Medulla oblongata (tissue), 1 donor: ENCODE measurements at regions not wholly inside any gene's neighbourhood (a gene's known extent, or its start where the extent isn't known, plus 50 kb on each side); places are given as distances from the start of the nearest gene placed in this dataset.
"Not testable (repeated sequence)": the region's sequence is repeated elsewhere in the genome, so short reads cannot be mapped to it uniquely, and the experiment has no call there.

ENCODE experiments used
- DNase-seq: peaks from one replicate; pipeline ENCODE4 v3.0.0-alpha.2; 2015; ENCODE audit errors: extremely low spot score

DNA sequence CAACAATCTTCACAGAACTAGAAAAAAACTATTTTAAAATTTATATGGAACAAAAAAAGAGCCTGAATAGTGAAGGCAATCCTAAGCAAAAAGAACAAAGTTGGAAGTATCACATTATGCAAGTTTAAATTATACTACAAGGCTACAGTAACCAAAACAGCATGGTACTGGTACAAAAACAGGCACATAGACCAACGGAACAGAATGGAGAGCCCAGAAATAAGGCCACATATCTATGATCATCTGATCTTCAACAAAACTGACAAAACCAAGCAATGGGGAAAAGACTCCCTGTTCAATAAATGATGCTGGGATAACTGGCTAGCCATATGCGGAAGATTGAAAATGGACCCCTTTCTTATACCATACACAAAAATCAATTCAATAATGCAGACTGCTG lies 74.4 kb upstream of the RTN4 start:
- DNase-seq, result not testable (repeated sequence)

DNA sequence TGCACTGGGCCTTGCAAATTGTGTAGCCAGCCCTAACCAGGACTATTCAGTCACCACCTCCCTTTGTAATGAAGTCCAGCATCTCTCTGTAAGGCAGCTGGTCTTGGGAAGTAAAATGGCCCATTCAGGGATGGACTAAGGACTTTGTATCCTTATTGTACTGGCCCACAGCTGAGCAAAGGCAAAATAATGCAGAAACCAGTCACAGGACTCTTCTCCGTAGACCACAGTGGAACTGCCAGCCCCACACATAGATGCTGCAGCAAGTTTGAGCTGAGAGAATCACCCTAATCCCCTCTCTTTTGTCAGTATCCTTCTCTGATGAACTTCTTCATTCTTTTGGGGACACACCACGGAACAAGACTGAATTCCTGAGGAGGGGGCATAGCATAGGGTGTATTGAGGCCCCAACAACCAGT lies 73.6 kb upstream of the RTN4 start:
- peak; percentile 91 for DNase-seq

DNA sequence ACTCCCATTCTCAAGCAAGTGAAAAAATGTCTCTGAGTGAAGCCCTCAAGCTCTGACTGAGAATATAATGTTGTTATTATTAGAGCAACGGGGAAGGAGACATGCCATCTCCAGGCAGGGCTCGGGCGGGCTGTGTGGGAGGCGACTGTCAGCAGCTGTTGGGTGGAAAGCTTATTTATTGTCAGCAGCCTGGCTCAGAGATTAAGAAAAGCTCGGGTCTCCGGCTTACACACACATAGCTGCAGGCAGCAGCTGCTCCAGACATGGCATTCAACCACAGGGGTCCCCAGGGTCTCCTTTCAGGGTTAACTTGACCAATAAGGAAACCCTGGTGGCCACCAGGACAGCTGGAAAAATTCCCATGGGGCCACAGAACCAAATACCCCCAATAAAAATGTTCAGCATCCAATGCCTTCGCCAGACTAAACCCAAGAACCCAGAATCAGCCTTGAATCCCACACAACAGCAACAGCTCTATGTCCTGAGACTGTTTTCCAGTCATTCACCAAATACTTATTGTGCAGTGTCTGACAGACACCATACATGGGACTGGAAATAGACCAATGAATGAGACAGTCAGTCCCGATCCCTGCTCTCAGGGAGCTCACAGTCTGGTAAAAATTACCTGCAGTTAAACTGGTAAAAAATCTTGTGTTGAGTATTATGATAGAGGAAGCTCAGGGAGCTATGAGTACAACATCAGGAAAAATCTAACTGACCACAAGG lies 70.5 kb upstream of the RTN4 start:
- peak; percentile 83 for DNase-seq

DNA sequence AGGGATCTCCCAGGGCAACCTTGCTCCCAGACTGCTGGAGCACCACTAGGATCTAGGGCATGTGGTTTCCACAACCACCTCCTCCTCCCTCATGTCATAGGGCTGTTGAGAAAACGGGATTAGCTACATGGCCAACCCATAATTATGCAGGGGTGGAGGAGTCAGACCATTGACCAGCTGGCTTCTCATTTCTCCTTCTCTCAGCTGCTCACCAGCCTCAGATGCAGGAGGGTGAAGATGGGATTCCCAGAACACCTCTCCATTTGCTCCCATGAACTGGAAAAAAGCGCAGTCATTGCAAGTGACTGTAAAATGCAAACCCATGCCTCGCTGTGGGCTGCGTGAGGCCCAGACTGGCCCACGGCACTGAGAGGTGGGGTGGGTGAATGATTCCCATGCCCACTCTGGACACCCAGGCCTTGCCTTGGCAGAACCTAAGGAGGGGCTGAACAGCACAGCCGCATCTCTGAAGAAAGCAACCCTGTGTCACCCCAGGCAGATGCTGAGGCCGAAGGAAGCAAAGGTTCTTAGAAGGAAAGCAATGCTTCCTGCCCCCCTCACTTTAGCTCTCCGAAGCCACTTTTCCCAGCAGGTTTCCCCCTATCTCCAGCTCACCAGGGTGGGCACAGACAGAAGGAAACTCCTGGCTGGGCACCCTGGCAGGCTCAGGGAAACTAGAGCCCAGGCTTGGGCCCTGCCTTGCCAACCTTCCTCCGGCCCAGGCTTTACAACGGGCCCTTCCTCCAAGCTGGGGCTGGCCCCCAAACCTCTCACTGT lies 69.6 kb upstream of the RTN4 start:
- peak; percentile 47 for DNase-seq

DNA sequence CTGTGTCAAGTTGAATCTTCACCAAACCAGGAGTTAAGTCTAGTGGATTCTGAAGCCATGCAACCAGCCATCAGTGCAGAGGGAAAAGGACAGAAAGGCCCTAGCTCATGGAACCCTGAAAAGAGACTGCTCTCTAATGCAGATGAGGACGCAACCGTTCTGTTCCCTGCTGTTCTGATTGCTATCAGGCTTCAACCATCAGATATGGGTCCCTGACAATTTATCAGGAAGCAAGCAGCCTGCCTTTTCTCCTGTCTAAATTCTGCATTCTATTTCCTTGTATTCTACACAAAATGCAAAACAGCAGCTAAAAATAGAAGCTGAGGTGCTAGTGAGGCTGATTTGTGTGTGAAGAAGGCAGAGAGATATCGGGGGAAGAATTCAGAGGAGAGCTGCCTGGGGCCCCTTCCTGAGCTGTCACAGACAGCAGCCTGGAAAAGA lies 68.4 kb upstream of the RTN4 start:
- no peak for DNase-seq

DNA sequence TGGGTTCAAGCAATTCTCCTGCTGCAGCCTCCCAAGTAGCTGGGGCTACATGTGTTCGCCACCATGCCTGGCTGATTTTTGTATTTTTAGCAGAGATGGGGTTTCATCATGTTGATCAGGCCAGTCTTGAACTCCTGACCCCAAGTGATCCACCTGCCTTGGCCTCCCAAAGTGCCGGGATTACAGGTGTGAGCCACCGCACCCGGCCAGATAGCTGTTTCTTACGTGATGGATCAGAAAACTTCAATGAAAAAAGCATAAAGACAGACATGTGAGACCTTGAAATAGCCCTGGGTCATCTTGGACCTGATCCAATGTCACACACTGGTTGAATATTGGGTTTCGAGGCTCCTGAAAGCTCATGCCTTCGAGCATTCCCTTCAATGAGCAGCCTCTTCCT lies 66.7 kb upstream of the RTN4 start:
- no peak for DNase-seq

DNA sequence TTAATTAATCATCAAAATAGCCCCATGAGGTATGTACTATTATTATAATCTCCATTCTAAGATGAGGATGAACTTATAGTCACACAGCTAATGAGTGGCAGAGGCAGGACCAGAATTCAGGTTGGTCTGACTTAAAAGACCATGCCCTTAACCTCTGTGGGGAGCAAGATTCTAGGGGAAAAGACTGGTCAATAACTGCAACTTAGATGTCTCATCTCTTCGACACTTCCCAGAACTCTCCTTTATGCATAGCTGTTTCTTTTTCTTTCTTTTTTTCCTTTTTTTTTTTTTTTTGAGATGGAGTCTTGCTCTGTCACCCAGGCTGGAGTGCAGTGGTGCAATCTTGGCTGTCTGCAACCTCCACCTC lies 66.3 kb upstream of the RTN4 start:
- DNase-seq, result no peak

DNA sequence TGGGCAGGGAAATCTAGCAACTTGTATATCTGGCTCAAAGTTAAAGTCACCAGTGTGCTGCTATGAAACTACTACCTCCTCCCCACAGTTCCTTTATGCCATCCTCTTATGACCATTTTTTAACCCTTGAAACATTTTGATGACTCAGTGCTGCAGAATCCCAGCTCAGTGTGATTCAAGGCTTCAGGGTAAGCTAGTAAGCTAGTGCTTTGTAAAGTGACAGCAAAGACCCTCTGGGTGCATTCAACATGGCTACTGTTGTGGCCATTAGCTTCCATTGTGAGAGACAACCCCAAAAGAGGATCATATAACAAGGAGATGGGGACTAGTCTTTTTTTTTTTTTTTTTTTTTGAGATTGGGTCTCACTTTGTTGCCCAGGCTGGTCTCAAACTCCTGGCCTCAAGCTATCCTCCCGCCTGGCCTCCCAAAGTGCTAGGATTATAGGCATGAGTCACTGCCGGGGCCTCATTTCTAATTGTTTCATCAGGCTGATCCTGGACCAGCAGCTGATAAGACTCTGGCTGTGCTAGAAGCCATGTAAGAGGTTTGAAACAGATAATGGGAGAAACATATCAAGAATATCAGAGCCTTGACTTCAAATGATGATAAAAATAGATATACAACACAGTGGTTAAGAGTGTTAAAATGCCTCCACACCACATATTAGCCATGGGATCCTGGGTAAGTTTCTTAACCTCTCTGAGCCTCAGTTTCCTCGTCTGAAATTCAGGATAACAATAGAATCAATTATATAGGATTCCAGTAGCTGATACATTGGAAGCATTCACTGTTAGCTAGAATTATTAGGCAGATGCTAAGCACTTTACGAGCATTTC lies 65.7 kb upstream of the RTN4 start:
- DNase-seq, result no peak

DNA sequence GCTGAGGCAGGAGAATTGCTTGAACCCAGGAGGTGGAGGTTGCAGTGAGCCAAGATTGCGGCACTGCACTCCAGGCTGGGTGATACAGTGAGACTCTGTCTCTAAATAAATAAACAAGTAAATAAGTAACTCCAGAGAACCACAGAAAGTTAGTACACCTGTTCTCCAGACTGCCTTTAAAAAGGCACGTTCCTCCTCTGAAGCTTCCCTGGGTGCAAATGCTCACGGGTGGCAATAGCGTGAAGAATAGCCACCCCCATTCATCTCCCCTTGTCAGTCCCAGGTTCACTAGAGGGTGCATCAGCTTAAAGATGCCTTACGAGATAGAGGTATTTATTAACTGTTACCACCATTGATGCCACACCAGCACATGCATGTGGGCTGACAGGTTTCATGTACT lies 64.3 kb upstream of the RTN4 start:
- no peak for DNase-seq

DNA sequence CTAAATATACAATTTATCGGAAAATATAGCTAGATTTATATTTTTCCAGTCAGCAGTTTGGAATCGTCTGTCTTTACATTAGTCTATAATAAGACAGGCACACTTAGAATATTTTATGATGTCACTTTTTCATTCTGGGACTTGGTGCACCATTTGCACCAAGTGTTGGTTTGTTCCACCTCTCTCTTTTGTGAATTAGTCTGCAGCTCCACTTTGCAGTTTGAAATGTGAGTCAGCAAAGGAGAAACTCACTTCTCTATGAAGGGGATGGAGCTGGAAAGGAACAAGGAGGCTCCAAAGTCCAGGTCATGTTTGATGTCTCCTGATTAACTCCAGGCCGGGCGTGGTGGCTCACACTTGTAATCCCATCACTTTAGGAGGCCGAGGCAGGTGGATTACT lies 63.8 kb upstream of the RTN4 start:
- DNase-seq, result no peak

DNA sequence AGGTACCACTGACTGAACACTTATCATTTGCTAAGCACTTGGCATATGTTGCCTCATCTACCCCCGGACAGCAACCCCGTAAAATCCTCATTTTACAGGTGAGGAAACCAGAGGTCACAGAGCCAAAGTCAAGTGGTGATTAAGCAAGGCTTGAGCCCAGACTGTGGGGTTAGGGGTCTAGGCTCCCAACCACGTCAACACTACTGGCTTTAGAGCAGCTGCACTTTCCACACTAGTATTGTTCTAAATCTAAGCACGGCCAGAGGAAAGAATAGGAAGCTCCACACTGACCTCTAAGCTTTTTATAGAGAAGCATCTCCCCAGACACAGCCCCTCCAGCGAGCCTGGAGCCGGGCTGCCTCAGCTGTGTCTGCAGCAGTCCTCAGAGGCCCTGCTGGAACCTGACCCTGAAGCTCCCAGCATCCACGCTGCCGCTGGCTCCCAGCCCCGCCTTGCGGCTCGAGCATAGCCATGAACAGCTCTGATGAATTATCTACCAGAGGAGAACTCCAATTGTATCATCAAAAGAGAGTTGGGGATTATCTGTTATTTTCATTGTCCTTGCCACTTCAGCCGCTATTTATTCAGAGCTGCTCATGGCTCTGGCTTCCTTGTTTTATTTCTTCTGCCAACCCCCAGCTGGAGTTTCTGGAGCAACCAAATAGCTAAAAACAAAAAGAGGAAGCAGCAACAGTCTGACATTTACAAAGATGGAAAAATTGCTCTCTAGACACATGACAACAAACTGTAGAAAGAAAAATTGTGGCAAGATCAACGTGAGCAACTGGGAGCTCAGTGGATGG lies 62.2 kb upstream of the RTN4 start:
- peak; percentile 90 for DNase-seq

DNA sequence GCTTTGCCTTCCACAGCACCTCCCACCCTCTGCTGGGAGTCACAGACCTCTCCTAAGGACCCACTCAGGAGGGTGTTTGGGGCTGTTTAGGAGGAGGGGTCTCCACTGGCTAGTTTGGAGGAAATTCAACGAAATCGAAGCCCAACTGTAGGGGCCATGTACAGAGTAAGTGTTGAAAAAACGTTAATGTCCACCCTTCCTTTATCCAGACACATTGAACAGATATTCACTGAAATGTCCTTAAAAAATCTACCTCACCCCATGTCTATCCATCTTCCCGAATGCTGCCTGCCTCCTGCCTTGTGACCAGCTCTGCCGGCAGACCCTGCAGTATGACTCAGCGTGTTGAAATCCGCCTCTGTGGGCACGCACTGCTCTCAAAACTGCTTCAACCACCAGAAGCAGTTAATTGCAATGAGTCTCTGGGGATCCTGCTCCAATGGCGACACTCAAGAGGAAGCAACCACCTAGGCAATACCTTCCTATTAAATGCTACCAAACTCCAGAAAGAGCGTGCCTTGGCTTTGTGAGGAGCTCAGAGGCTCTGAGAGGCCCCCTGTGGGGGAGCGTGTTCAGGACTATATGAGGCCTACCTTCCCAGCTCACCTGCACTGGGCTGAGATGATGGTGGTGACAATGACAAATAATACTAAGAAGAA lies 61.4 kb upstream of the RTN4 start:
- DNase-seq, result peak; percentile 85

DNA sequence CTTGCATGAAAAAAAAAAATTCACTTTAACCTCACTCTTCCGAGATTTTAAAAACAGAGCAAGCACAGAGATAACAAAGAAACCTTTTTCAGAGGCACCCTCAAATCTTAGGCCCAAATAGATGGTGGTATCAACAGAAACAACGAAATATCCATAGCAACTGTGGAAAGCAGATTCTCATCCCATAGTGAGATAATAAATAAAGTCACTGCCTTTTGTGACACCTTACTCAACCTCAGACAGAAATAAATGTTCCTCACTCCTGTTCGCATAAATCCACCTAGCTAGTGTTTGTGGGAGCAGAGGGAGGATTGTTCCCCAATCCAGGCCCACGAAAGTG lies 60.9 kb upstream of the RTN4 start:
- DNase-seq, result no peak

DNA sequence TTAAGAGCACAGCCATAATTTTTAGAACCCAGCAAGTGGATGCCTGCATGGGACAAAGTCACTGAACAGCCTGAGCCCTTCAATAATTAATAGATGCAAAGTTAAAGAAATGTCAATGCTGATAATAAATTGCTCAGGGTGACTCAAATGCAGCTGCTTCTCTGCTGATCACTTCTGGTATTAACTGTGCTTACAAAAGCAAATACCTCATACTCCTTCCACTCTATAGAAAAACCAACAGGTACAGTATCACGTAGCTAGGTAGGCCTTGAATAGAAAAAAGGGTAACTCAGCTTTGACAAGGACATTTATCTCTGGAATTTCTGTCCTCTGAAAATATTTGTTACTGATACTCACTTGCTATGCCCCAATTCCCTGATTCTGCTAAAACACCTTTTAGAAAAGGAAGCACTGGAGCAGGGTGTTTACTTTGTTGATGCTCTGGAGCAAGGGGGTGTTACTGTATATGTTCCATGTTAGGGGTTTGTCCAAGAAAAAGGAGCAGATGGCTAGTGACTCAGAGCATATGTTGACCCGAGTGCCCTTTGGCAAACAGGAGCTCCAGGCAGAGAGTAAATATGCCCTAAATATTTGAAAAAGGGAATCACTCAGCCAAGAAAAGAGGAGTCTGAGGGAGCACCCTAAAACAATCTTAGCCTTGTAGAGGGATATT lies 59.1 kb upstream of the RTN4 start:
- DNase-seq, result no peak

DNA sequence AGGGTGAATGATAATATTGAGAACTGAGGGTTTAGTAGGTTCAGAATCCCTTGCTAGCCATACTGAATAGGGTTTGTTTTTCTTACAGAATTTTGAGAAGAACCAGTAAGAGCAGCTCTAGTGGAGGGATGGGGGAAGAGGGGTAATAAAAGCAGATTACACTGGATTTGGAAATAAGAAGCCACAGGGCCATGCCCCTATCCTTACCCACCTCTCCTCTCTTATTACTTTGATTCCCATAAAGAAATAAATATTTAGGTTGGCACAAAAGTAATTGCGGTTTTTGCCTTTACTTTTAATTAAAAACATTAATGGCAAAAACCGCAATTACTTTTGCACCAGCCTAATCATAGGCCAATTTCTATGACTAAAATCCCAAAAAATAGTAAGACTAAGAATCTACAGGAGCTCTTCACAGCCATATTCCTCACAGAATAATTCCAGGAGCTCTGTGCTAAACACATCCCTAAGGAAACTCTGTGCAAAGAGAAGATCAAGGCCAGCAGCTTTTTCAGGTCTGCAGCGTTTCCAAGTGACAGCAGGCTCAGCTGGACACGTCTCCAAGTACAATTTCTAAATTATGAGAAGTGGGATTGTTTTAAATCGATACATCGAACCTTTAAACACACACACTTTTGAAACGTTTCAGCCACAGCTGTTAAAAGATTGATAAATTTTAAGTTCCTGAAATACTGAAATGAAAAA lies 58.4 kb upstream of the RTN4 start:
- DNase-seq, result no peak

DNA sequence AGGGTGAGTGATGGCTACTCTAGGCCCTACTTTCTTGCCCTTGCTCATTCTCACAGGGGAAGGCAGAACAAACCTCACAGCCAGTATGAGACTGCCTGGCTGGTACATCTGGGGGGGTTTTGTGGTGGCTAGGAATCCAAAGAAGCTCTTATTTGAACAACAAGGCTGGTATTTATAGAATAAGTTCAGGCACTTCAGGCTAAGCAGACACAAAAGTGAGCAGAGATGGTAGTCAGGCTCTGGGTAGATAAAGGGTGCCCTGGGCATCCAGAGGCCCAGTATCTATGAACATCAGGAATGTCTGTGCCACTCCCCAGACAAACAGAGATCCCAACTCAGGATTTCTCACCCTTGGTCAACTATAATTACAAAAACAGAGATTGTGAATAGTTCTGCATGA lies 57.2 kb upstream of the RTN4 start:
- no peak for DNase-seq

DNA sequence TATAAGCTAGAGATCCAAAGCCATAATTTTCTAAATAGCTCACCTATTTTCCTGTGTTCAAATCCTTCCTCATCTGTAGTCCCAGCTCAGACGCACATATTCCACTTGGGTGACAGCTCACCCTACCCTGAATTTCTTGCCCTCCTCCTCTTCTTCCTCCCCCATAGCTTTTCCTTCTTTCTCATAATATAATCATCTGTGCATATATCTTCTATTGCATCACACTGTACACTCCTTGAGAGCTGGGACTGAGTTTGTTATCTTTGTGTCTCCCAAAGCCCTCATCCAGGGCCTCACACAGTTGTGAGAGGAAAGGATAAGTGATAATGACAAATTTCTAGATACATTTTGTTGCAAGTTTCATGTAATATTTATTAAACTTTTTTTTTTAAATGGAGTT lies 55.9 kb upstream of the RTN4 start:
- DNase-seq, result no peak

DNA sequence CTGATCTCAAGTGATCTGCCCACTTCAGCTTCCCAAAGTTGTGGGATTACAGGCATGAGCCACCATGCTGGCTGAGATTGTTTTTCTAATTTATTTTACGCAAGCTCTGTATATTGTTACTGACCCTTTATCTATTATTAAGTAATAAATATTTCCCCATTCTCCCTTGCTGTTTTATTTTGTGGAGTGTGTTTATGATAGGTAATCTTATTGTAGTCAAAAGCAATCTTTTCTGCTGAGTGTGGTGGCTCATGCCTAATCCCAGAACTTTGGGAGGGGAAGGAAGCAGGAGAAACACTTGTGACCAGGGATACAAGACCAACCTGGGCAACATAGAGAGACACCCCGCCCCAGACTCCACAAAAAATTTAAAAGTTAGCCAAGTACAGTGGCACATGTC lies 55.2 kb upstream of the RTN4 start:
- DNase-seq, result no peak

DNA sequence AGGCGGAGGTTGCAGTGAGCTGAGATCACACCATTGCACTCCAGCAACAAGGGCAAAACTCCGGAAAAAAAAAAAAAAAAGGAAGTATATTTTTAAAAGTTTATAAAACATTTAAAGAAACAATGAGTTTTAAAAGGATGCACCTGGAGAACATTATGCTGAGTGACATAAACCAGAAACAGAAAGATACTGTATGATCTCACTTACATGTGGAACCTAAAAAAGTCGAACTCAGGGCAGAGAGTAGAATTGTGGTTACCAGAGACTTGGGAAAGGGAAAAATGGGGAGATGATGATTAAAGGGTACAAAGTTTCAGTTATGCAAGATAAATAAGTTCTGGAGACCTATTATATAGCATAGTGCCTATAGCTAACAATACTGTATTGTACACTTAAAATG lies 52.8 kb upstream of the RTN4 start:
- DNase-seq, result no peak
